Heart left ventricle (tissue), 16 donors: ENCODE measurements at regions not wholly inside any gene's neighbourhood (a gene's known extent, or its start where the extent isn't known, plus 50 kb on each side); places are given as distances from the start of the nearest gene placed in this dataset.
A peak's percentile ranks its signal among the peaks of the same experiment; 100 is the strongest.

Experiments
- ATAC-seq, 4 donors: fragments of 200-7000 bp; cut with Tn5 transposase; one replicate each; pipeline ENCODE4 v1.9.1; 2020 to 2022; ENCODE audit warnings: moderate library complexity in 4 of 4, mild to moderate bottlenecking in 3 of 4, moderate number of reproducible peaks in 1 of 4
- DNase-seq, 5 donors: peaks; one replicate each; pipeline ENCODE4 v3.0.0-alpha.2; 2020
- H3K27ac ChIP-seq, 12 donors: fragments of 200-600 bp; sonication (generic) in 4 of 12; one replicate each; pipeline versions ENCODE4 v1.5.0 to v1.8.0; 2016 to 2022; ENCODE audit warnings: mild to moderate bottlenecking in 2 of 12
- H3K27me3 ChIP-seq, 9 donors: fragments of 200-600 bp; sonication (generic) in 2 of 9; one replicate each; pipeline versions ENCODE4 v1.5.1 to v1.8.0; 2016 to 2022; ENCODE audit warnings: mild to moderate bottlenecking in 3 of 9
- H3K36me3 ChIP-seq, 9 donors: fragments of 200-600 bp; sonication (generic) in 2 of 9; one replicate each; pipeline versions ENCODE4 v1.5.0 to v1.8.0; 2018 to 2022; ENCODE audit warnings: mild to moderate bottlenecking in 2 of 9
- H3K4me1 ChIP-seq, 12 donors: fragments of 200-600 bp; sonication (generic) in 4 of 12; one replicate each; pipeline versions ENCODE4 v1.5.0 to v1.8.0; 2016 to 2022; ENCODE audit warnings: mild to moderate bottlenecking in 3 of 12
- H3K4me3 ChIP-seq, 12 donors: fragments of 200-600 bp; sonication (generic) in 4 of 12; one replicate each; pipeline versions ENCODE4 v1.5.0 to v1.8.0; 2017 to 2022; ENCODE audit warnings: mild to moderate bottlenecking in 9 of 12, moderate library complexity in 4 of 12
- H3K9me3 ChIP-seq, 12 donors: fragments of 200-600 bp; sonication (generic) in 4 of 12; one replicate each; pipeline versions ENCODE4 v1.5.0 to v1.8.0; 2016 to 2022; ENCODE audit warnings: mild to moderate bottlenecking in 1 of 12
- POLR2A ChIP-seq, 2 donors: fragments of 450-650 bp; IDR thresholded peaks; one replicate each; pipeline ENCODE4 v1.6.1; 2017; ENCODE audit warnings: antibody characterized with exemption in 2 of 2, mild to moderate bottlenecking in 2 of 2, moderate library complexity in 2 of 2
- WGBS, 4 donors: extraction: QIAGEN DNeasy Blood & Tissue Kit in 2 of 4; methylation state at CpG; one replicate each; pipeline versions ENCODE4 v1.1.5 to v1.1.7; 2013 to 2018; 5-methylcytosine and 5-hydroxymethylcytosine counted together
- intact Hi-C, 10 donors: fragments of 100-400 bp; cut with DNase I; formaldehyde crosslinking; loops; one replicate each; pipeline versions ENCODE4 v1.11.1 to v1.14.2; 2022
- TF ChIP-seq, protein P1 (sequence below), 12 donors: fragments of 200-600 bp; sonication (generic) in 4 of 12; IDR thresholded peaks; one replicate each; pipeline versions ENCODE4 v1.5.0 to v1.8.0; 2018 to 2022; ENCODE audit warnings: antibody characterized with exemption in 12 of 12, mild to moderate bottlenecking in 5 of 12
- donor health status: ischemic (EF 13 %, LVEDD 7.1; RV severe dilation, severe dysfunction).
- donor health status: healthy with polysubstance abuse.
- donor health status: DM: no; HTN: yes; CAD: no.
- donor health status: DM: no; HTN: no; CAD: no.
- donor health status: ischemic (EF 25% LVEDD 6.9; RV normal size, moderate dysfunction).
- donor health status: ischemic (EF 25% LVEDD 5.7; RV mildly dilated, moderate dysfunction).
- donor health status: healthy.
- donor health status: DM: yes; HTN: yes; CAD: no.
- donor health status: ischemic (EF 35%, LVEDD 5.7; RV mildly dilated, moderate dysfunction).
- donor health status: nonischemic (EF 11% LVEDD 7.7; RV severe dilation, severe dysfunction).
- donor health status: DM: yes; HTN: yes; CAD: no.
- donor health status: PGD.
- donor health status: ischemic (EF 29% LVEDD 5.4; RV normal size, mild dysfunction).
- donor health status: nonischemic (EF 23%, LVEDD 6.1; RV moderate dilation, normal function).

DNA sequence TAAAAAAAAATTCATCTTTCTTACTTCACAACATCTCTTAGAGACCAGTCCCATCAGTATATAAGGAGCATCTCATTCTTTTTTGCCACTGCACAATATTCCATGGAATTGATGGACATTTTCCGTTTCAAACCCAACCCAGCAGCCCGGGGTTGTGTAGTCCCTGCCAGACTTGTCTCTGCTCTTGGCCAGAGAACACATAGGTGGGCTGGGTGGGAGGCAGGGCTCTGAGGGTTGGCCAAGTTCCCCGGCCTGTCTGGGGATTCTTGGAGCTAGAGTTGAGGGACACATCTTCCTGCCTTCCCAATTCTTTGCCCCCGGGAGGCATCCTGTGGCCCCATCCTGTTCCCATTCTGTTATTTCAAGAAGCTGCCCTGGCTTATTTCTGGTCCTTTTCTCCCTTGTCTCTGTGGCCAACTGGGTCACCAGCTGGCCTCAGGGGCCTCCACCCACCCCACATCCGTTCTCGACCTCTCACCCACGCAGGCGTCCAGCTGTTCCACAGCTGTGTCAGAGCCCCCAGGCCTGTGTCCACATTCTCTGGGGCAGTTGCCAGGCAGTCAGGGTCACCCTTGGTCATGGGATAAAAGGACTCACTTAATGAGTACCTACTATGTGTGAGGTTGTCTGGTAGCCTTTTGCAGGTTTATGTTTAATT is 52.0 kb upstream of the CCDC63 start:
- H3K27me3 ChIP-seq, result no peaks in the 10 kb centered on the region
- ATAC-seq (peak; percentile 81 to 93 (median 91)), DNase-seq (peak; percentile 72 to 90 (median 83))
- intact Hi-C loops, result no loop called here
- no peaks in the 10 kb centered on the region for H3K36me3 ChIP-seq
- TF ChIP-seq POLR2A (IDR thresholded peaks at IDR 0.05), result no peak
- TF ChIP-seq, protein P1, sequence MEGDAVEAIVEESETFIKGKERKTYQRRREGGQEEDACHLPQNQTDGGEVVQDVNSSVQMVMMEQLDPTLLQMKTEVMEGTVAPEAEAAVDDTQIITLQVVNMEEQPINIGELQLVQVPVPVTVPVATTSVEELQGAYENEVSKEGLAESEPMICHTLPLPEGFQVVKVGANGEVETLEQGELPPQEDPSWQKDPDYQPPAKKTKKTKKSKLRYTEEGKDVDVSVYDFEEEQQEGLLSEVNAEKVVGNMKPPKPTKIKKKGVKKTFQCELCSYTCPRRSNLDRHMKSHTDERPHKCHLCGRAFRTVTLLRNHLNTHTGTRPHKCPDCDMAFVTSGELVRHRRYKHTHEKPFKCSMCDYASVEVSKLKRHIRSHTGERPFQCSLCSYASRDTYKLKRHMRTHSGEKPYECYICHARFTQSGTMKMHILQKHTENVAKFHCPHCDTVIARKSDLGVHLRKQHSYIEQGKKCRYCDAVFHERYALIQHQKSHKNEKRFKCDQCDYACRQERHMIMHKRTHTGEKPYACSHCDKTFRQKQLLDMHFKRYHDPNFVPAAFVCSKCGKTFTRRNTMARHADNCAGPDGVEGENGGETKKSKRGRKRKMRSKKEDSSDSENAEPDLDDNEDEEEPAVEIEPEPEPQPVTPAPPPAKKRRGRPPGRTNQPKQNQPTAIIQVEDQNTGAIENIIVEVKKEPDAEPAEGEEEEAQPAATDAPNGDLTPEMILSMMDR (IDR thresholded peaks at IDR 0.05), result no peak
- H3K4me1 ChIP-seq, result peaks cover 0 to 25% (median 17%) of the 10 kb centered on the region in 12 donors
- no peak overlapping the region for H3K4me3 ChIP-seq
- peak overlapping the region in 1 of 12 donors; percentile 40 for H3K27ac ChIP-seq
- peaks cover 0 to 16% (median 2%) of the 10 kb centered on the region in 12 donors for H3K9me3 ChIP-seq
- 30 to 51% (median 40%) methylated on average over 8 of the region's 8 CpGs for WGBS, 4 donors

GRCh38 chr12:110796952-110797351 is 49.8 kb upstream of the CCDC63 start:
- no peaks in the 10 kb centered on the region for H3K36me3 ChIP-seq
- H3K9me3 ChIP-seq, result peaks cover 0 to 28% (median 3%) of the 10 kb centered on the region in 12 donors
- H3K27ac ChIP-seq, result no peak overlapping the region
- H3K4me3 ChIP-seq, result no peak overlapping the region
- DNase-seq, result no peak
- WGBS, 4 donors, result 91 to 95% (median 93%) methylated on average over 8 of the region's 8 CpGs
- peaks cover 0 to 13% (median 5%) of the 10 kb centered on the region in 12 donors for H3K4me1 ChIP-seq
- intact Hi-C loops, result no loop called here
- no peaks in the 10 kb centered on the region for H3K27me3 ChIP-seq
- ATAC-seq, result no peak
- TF ChIP-seq, protein P1 (IDR thresholded peaks at IDR 0.05), result no peak
- no peak for TF ChIP-seq POLR2A (IDR thresholded peaks at IDR 0.05)
